ENCODE measurements at regions not wholly inside any gene's neighbourhood (a gene's known extent, or its start where the extent isn't known, plus 50 kb on each side); places are given as distances from the start of the nearest gene placed in this dataset.

- DNase-seq, result no peak
Measured at GRCh38 chr16:63323055-63323454, 1286.8 kb upstream of the CDH8 start.

- DNase-seq, result no peak
Measured at GRCh38 chr16:63315229-63315628, 1279.0 kb upstream of the CDH8 start.

- peak in 1 of 51 donors; percentile 10 for DNase-seq
Measured at GRCh38 chr16:63312346-63312745, 1276.1 kb upstream of the CDH8 start.

GRCh38 chr16:63311313-63311712 is 1275.1 kb upstream of the CDH8 start:
- no peak for DNase-seq

GRCh38 chr16:63302811-63303210 is 1266.6 kb upstream of the CDH8 start:
- DNase-seq, result no peak

- no peak for DNase-seq
Measured at GRCh38 chr16:63301349-63301748, 1265.1 kb upstream of the CDH8 start.

- no peak for DNase-seq
Measured at GRCh38 chr16:63298993-63299392, 1262.8 kb upstream of the CDH8 start.

- no peak for DNase-seq
Measured at GRCh38 chr16:63292036-63292435, 1255.8 kb upstream of the CDH8 start.

GRCh38 chr16:63289834-63290460 is 1253.7 kb upstream of the CDH8 start:
- peak in 29 of 51 donors; percentile 3 to 63 (median 34) for DNase-seq

GRCh38 chr16:63287401-63287800 is 1251.2 kb upstream of the CDH8 start:
- DNase-seq, result peak in 9 of 51 donors; percentile 2 to 31 (median 7)

- no peak for DNase-seq
Measured at GRCh38 chr16:63283721-63284120, 1247.5 kb upstream of the CDH8 start.

- no peak for DNase-seq
Measured at GRCh38 chr16:63244631-63245030, 1208.4 kb upstream of the CDH8 start.

- DNase-seq, result no peak
Measured at GRCh38 chr16:63241497-63242028, 1205.3 kb upstream of the CDH8 start.

- DNase-seq, result no peak
Measured at GRCh38 chr16:63239065-63239570, 1202.9 kb upstream of the CDH8 start.

GRCh38 chr16:63230421-63231040 is 1194.3 kb upstream of the CDH8 start:
- DNase-seq, result no peak

- DNase-seq, result no peak
Measured at GRCh38 chr16:63228259-63228658, 1192.0 kb upstream of the CDH8 start.

- DNase-seq, result no peak
Measured at GRCh38 chr16:63223851-63224250, 1187.6 kb upstream of the CDH8 start.

GRCh38 chr16:63216696-63217423 is 1180.6 kb upstream of the CDH8 start:
- no peak for DNase-seq

- DNase-seq, result no peak
Measured at GRCh38 chr16:63201851-63202250, 1165.6 kb upstream of the CDH8 start.

- DNase-seq, result no peak
Measured at GRCh38 chr16:63200940-63201339, 1164.7 kb upstream of the CDH8 start.

- DNase-seq, result no peak
Measured at GRCh38 chr16:63195336-63195735, 1159.1 kb upstream of the CDH8 start.

- DNase-seq, result no peak
Measured at GRCh38 chr16:63192980-63193379, 1156.7 kb upstream of the CDH8 start.

All from hypothalamus (tissue), 51 donors.